WTC11 (cell line): ENCODE measurements at regions not wholly inside any gene's neighbourhood (a gene's known extent, or its start where the extent isn't known, plus 50 kb on each side); places are given as distances from the start of the nearest gene placed in this dataset.

Experiments
- ATAC-seq: fragments of 200-7000 bp; cut with Tn5 transposase; 2 replicates; pipeline ENCODE4 v1.10.0; 2021; ENCODE audit warnings: mild to moderate bottlenecking, moderate library complexity
- CTCF ChIA-PET: fragments of 300-600 bp; sonication (Branson Sonifier 250); formaldehyde crosslinking; loops from one replicate; lab custom pipeline; 2021; ENCODE audit warnings: antibody characterized with exemption; lab: Charles Lee
- POLR2A ChIA-PET: fragments of 350-600 bp; sonication (Branson Sonifier 250); formaldehyde crosslinking; loops from one replicate; lab custom pipeline; 2021; ENCODE audit warnings: antibody characterized with exemption; lab: Charles Lee
- DNase-seq: peaks from one replicate; pipeline ENCODE4 v3.0.0; 2021; ENCODE audit warnings: low spot score
- H3K27ac Mint-ChIP-seq: 2 replicates; pipeline ENCODE4 v1.8.0; 2021; ENCODE audit warnings: mixed read lengths
- H3K27me3 Mint-ChIP-seq: 2 replicates; pipeline ENCODE4 v1.8.0; 2021; ENCODE audit warnings: low read depth, mild to moderate bottlenecking, moderate library complexity, mixed read lengths
- H3K36me3 Mint-ChIP-seq: 2 replicates; pipeline ENCODE4 v1.8.0; 2021; ENCODE audit warnings: mixed read lengths
- H3K4me1 Mint-ChIP-seq: 2 replicates; pipeline ENCODE4 v1.8.0; 2022; ENCODE audit warnings: mixed read lengths
- H3K4me3 Mint-ChIP-seq: 2 replicates; pipeline ENCODE4 v1.8.0; 2021; ENCODE audit warnings: mild to moderate bottlenecking, moderate library complexity, mixed read lengths
- H3K9me3 Mint-ChIP-seq: 2 replicates; pipeline ENCODE4 v1.8.0; 2021; ENCODE audit warnings: mixed read lengths
- ARID4B ChIP-seq: sonication (generic); formaldehyde crosslinking; IDR thresholded peaks from 2 replicates; pipeline ENCODE4 v1.8.0; 2023; ENCODE audit warnings: missing genetic modification reagents, mild to moderate bottlenecking, borderline replicate concordance
- CTCF ChIP-seq: fragments of 200-600 bp; IDR thresholded peaks from 2 replicates; pipeline ENCODE4 v1.8.0; 2022; ENCODE audit warnings: antibody characterized with exemption
- ELF4 ChIP-seq: sonication (generic); formaldehyde crosslinking; IDR thresholded peaks from 2 replicates; pipeline ENCODE4 v1.8.1; 2022; ENCODE audit warnings: low read depth, mild to moderate bottlenecking, moderate library complexity, missing genetic modification reagents
- ETV6 ChIP-seq: sonication (generic); formaldehyde crosslinking; IDR thresholded peaks from 2 replicates; pipeline ENCODE4 v1.8.1; 2022; ENCODE audit warnings: mild to moderate bottlenecking, missing genetic modification reagents
- FOXJ3 ChIP-seq: sonication (generic); formaldehyde crosslinking; IDR thresholded peaks from 2 replicates; pipeline ENCODE4 v1.9.0; 2021; ENCODE audit warnings: missing genetic modification reagents, mild to moderate bottlenecking, borderline replicate concordance
- GRHL2 ChIP-seq: fragments of 250-450 bp; sonication (Bioruptor Pico); IDR thresholded peaks from 2 replicates; pipeline ENCODE4 v1.8.0; 2022; ENCODE audit warnings: mild to moderate bottlenecking, moderate library complexity; ENCODE audit not compliant: insufficient replicate concordance, severe bottlenecking
- JUN ChIP-seq: sonication (generic); formaldehyde crosslinking; IDR thresholded peaks from 2 replicates; pipeline ENCODE4 v1.8.0; 2023; ENCODE audit warnings: mild to moderate bottlenecking, missing genetic modification reagents
- KAT7 ChIP-seq: sonication (generic); formaldehyde crosslinking; IDR thresholded peaks from 2 replicates; pipeline ENCODE4 v1.8.1; 2023; ENCODE audit warnings: missing genetic modification reagents, mild to moderate bottlenecking, borderline replicate concordance
- MXD4 ChIP-seq: fragments of 250-450 bp; sonication (Bioruptor Pico); IDR thresholded peaks from 2 replicates; pipeline ENCODE4 v1.8.0; 2021; ENCODE audit warnings: mild to moderate bottlenecking, moderate library complexity, borderline replicate concordance
- NFATC4 ChIP-seq: fragments of 250-450 bp; sonication (Bioruptor Pico); IDR thresholded peaks from 2 replicates; pipeline ENCODE4 v1.9.0; 2021; ENCODE audit warnings: mild to moderate bottlenecking
- NFYB ChIP-seq: sonication (generic); formaldehyde crosslinking; conservative IDR thresholded peaks from 2 replicates; pipeline ENCODE4 v1.8.0; 2022; ENCODE audit warnings: low read depth, missing genetic modification reagents
- RELA ChIP-seq: sonication (generic); formaldehyde crosslinking; IDR thresholded peaks from 2 replicates; pipeline ENCODE4 v1.8.1; 2022; ENCODE audit warnings: missing genetic modification reagents, mild to moderate bottlenecking, borderline replicate concordance
- SMAD3 ChIP-seq: sonication (generic); formaldehyde crosslinking; IDR thresholded peaks from 2 replicates; pipeline ENCODE4 v1.8.0; 2022; ENCODE audit warnings: missing genetic modification reagents, mild to moderate bottlenecking, borderline replicate concordance
- SMAD4 ChIP-seq: sonication (generic); formaldehyde crosslinking; IDR thresholded peaks from 2 replicates; pipeline ENCODE4 v1.8.0; 2022; ENCODE audit warnings: mild to moderate bottlenecking, missing genetic modification reagents
- TEAD1 ChIP-seq: sonication (generic); formaldehyde crosslinking; IDR thresholded peaks from 2 replicates; pipeline ENCODE4 v1.8.0; 2022; ENCODE audit warnings: mild to moderate bottlenecking, missing genetic modification reagents
- USF1 ChIP-seq: sonication (generic); formaldehyde crosslinking; IDR thresholded peaks from 2 replicates; pipeline ENCODE4 v1.8.0; 2022; ENCODE audit warnings: mild to moderate bottlenecking, missing genetic modification reagents
- ZBTB21 ChIP-seq: sonication (generic); formaldehyde crosslinking; IDR thresholded peaks from 2 replicates; pipeline ENCODE4 v1.8.1; 2023; ENCODE audit warnings: mild to moderate bottlenecking, missing genetic modification reagents, borderline replicate concordance
- ZNF121 ChIP-seq: sonication (generic); formaldehyde crosslinking; IDR thresholded peaks from 2 replicates; pipeline ENCODE4 v1.8.0; 2023; ENCODE audit warnings: missing genetic modification reagents
- ZNF425 ChIP-seq: fragments of 250-450 bp; sonication (Bioruptor Pico); conservative IDR thresholded peaks from 2 replicates; pipeline ENCODE4 v1.9.0; 2021; ENCODE audit warnings: mild to moderate bottlenecking
- ZNF512 ChIP-seq: sonication (generic); formaldehyde crosslinking; IDR thresholded peaks from 2 replicates; pipeline ENCODE4 v1.8.1; 2022; ENCODE audit warnings: missing genetic modification reagents, borderline replicate concordance
- ZSCAN18 ChIP-seq: fragments of 250-450 bp; sonication (Bioruptor Pico); IDR thresholded peaks from 2 replicates; pipeline ENCODE4 v2.1.2; 2022; ENCODE audit warnings: mild to moderate bottlenecking, moderate library complexity
- TF ChIP-seq, protein P1 (sequence below): sonication (generic); formaldehyde crosslinking; conservative IDR thresholded peaks from 2 replicates; pipeline ENCODE4 v1.8.1; 2022; ENCODE audit warnings: mild to moderate bottlenecking, missing genetic modification reagents

GRCh38 chr2:53423465-53423864, 344.1 kb upstream of the CHAC2 start (continued):
- TF ChIP-seq ARID4B (CRISPR knock-in tag) (no peak), CTCF (no peak), ZSCAN18 (CRISPR knock-in tag) (no peak)

GRCh38 chr2:53422979-53423378, 344.6 kb upstream of the CHAC2 start:
- Mint-ChIP-seq H3K27ac (no peak overlapping the region), H3K27me3 (no peaks in the 10 kb centered on the region), H3K4me3 (no peak overlapping the region), H3K4me1 (0 out of 2 replicates have a peak, but pooled peaks cover 4% of the 10 kb centered on the region), H3K9me3 (peaks cover 17% of the 10 kb centered on the region; the same call in 1 of the 2 replicates)
- ATAC-seq (peak; percentile 99), DNase-seq (peak; percentile 36)
- ChIA-PET CTCF (interaction anchor here (1.0 to 1.7 kb wide), 11 partner anchors 12 to 601 kb away, joined by 3 to 7 read pairs (median 4); no protein-coding TSS in a partner anchor), POLR2A (no interaction called here)
- TF ChIP-seq, protein P1, sequence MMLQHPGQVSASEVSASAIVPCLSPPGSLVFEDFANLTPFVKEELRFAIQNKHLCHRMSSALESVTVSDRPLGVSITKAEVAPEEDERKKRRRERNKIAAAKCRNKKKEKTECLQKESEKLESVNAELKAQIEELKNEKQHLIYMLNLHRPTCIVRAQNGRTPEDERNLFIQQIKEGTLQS, result no peak
- TF ChIP-seq FOXJ3 (CRISPR knock-in tag), result no peak
- TF ChIP-seq ZBTB21 (CRISPR knock-in tag), result no peak
- TF ChIP-seq, all 79 proteins: peak for 0
- peaks cover 3% of the 10 kb centered on the region for H3K36me3 Mint-ChIP-seq

DNA sequence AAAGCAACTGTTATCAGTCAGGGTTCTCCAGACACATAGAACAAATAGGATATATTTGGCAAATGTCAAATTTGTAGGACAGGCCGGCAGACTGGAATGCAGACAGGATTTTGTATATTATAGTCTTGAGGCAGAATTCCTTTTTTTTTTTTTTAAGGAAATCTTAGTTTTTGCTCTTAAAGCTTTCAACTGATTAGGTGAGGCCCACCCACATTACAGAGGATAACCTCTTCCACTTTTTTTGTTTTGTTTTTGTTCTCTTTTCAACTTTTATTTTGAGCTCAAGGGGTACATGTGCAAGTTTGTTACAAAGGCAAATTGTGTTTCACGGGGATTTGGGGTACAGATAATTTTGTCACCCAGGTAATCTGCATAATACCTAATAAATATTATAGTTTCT, 350.2 kb upstream of the CHAC2 start:
- ChIA-PET POLR2A (no interaction called here), CTCF (no interaction called here)
- H3K4me1 Mint-ChIP-seq, result no peaks in the 10 kb centered on the region
- peaks cover 11% of the 10 kb centered on the region for H3K36me3 Mint-ChIP-seq
- H3K27me3 Mint-ChIP-seq, result no peaks in the 10 kb centered on the region
- no peak overlapping the region for H3K4me3 Mint-ChIP-seq
- no peak for DNase-seq
- ATAC-seq, result no peak
- H3K9me3 Mint-ChIP-seq, result peaks cover 37% of the 10 kb centered on the region
- H3K27ac Mint-ChIP-seq, result no peak overlapping the region
- no peak for TF ChIP-seq USF1 (CRISPR knock-in tag)
- no peak for TF ChIP-seq TEAD1 (CRISPR knock-in tag)
- no peak for TF ChIP-seq SMAD3 (CRISPR knock-in tag)
- no peak for TF ChIP-seq ELF4 (CRISPR knock-in tag)
- TF ChIP-seq ZNF121 (CRISPR knock-in tag), result no peak
- no peak for TF ChIP-seq NFYB (CRISPR knock-in tag)
- TF ChIP-seq GRHL2 (CRISPR knock-in tag), result no peak
- TF ChIP-seq NFATC4 (CRISPR knock-in tag), result no peak
- TF ChIP-seq ZNF512 (CRISPR knock-in tag), result no peak
- TF ChIP-seq JUN (CRISPR knock-in tag), result no peak
- no peak for TF ChIP-seq SMAD4
- no peak for TF ChIP-seq RELA (CRISPR knock-in tag)
- no peak for TF ChIP-seq ETV6 (CRISPR knock-in tag)
- TF ChIP-seq KAT7, result no peak
- TF ChIP-seq MXD4 (CRISPR knock-in tag), result no peak
- no peak for TF ChIP-seq ZNF425 (CRISPR knock-in tag)
